ENCODE measurements at regions not wholly inside any gene's neighbourhood (a gene's known extent, or its start where the extent isn't known, plus 50 kb on each side); places are given as distances from the start of the nearest gene placed in this dataset.

DNA sequence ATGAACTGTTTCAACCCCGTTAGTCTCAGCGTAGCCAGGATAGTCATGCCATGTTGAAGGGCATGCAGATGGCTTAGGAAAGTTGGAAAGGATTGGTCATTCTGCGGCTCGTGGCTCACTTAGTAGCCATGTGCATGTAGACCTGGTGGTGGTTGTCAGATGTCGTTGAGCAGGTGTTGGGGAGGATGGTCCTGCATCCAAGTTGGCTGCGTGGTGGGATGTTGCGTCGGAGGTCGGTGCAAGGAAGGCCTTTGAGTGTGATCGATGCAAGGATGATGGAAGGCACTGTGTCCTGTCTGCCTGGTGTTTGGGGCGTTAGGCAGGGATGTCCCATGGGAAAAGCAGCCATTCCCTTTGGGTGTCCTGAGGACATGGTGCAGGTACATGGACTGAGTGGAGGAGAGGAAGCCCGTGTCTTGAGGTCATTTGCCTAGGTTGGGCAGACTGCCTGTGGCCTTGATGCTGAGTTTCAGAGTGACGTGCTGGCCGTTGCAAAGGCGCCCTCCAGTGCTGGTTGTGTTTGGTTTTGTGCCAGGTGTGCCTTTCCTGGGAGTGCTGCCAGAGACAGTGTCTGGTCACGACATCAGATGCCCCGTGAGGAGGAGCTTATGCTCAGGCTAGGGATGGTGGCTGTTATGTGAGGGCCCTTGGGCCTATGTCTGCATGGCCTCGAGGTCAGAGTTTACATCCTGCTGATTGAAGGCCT lies 103.4 kb downstream of the SNRPN start:
- TF ChIP-seq, protein P1, sequence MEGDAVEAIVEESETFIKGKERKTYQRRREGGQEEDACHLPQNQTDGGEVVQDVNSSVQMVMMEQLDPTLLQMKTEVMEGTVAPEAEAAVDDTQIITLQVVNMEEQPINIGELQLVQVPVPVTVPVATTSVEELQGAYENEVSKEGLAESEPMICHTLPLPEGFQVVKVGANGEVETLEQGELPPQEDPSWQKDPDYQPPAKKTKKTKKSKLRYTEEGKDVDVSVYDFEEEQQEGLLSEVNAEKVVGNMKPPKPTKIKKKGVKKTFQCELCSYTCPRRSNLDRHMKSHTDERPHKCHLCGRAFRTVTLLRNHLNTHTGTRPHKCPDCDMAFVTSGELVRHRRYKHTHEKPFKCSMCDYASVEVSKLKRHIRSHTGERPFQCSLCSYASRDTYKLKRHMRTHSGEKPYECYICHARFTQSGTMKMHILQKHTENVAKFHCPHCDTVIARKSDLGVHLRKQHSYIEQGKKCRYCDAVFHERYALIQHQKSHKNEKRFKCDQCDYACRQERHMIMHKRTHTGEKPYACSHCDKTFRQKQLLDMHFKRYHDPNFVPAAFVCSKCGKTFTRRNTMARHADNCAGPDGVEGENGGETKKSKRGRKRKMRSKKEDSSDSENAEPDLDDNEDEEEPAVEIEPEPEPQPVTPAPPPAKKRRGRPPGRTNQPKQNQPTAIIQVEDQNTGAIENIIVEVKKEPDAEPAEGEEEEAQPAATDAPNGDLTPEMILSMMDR (IDR thresholded peaks at IDR 0.05) = no peak
- TF ChIP-seq ZFX (IDR thresholded peaks at IDR 0.05; ENCODE audit: borderline replicate concordance) = no peak
